DND-41 (cell line): ENCODE measurements at regions not wholly inside any gene's neighbourhood (a gene's known extent, or its start where the extent isn't known, plus 50 kb on each side); places are given as distances from the start of the nearest gene placed in this dataset.

Experiments
- ATAC-seq: fragments of 200-7000 bp; cut with Tn5 transposase; 3 replicates; pipeline ENCODE4 v1.9.1; 2021; ENCODE audit warnings: low read depth; ENCODE audit not compliant: insufficient read depth
- DNase-seq: peaks from one replicate; pipeline ENCODE4 v3.0.0-alpha.2; 2020
- H2AFZ ChIP-seq: 2 replicates; pipeline ENCODE4 v1.6.0; 2012; ENCODE audit warnings: low read depth, low read length
- H3K27ac ChIP-seq: 2 replicates; pipeline ENCODE4 v1.5.1; 2012; ENCODE audit warnings: low read length, inconsistent platforms
- H3K27me3 ChIP-seq: fragments of 200-600 bp; sonication (generic); 2 replicates; pipeline ENCODE4 v1.6.0; 2012; ENCODE audit warnings: low read length, mild to moderate bottlenecking, inconsistent platforms; ENCODE audit not compliant: insufficient read depth, poor library complexity
- H3K36me3 ChIP-seq: 2 replicates; pipeline ENCODE4 v1.5.1; 2012; ENCODE audit warnings: low read length, inconsistent platforms; ENCODE audit not compliant: insufficient read depth
- H3K4me1 ChIP-seq: 2 replicates; pipeline ENCODE4 v1.5.1; 2012; ENCODE audit warnings: mild to moderate bottlenecking, low read length; ENCODE audit not compliant: insufficient read depth
- H3K4me2 ChIP-seq: 2 replicates; pipeline ENCODE4 v1.6.0; 2012; ENCODE audit warnings: mild to moderate bottlenecking, moderate library complexity, low read length, inconsistent platforms; ENCODE audit not compliant: insufficient read depth
- H3K4me3 ChIP-seq, 2 experiments: fragments of 200-600 bp in 1 of 2; shearing (Covaris generic) in 1 of 2; 2 replicates each; pipeline ENCODE4 v1.5.1; 2012 to 2016; ENCODE audit warnings: inconsistent platforms in 2 of 2, low read length in 2 of 2, mild to moderate bottlenecking in 2 of 2, low read depth in 1 of 2, moderate library complexity in 1 of 2
- H3K79me2 ChIP-seq: 2 replicates; pipeline ENCODE4 v1.6.0; 2012; ENCODE audit warnings: low read length, inconsistent platforms; ENCODE audit not compliant: insufficient read depth
- H3K9ac ChIP-seq: 2 replicates; pipeline ENCODE4 v1.6.0; 2012; ENCODE audit warnings: low read depth, mild to moderate bottlenecking, inconsistent platforms, low read length, moderate library complexity
- H3K9me3 ChIP-seq: 2 replicates; pipeline ENCODE4 v1.5.1; 2012; ENCODE audit warnings: low read length, moderate library complexity, mild to moderate bottlenecking, inconsistent platforms; ENCODE audit not compliant: insufficient read depth, severe bottlenecking
- H4K20me1 ChIP-seq: 2 replicates; pipeline ENCODE4 v1.6.0; 2012; ENCODE audit warnings: low read length; ENCODE audit not compliant: insufficient read depth
- CTCF ChIP-seq: IDR thresholded peaks from 2 replicates; pipeline ENCODE4 v1.5.1; 2012; ENCODE audit warnings: borderline replicate concordance, low read length, moderate library complexity, mild to moderate bottlenecking; ENCODE audit not compliant: poor library complexity, severe bottlenecking; ENCODE audit errors: extremely low read depth
- EZH2 ChIP-seq: IDR thresholded peaks from 3 replicates; pipeline ENCODE4 v1.6.1; 2012; ENCODE audit warnings: borderline replicate concordance, low read depth, mild to moderate bottlenecking, moderate library complexity, low read length, inconsistent platforms; ENCODE audit not compliant: severe bottlenecking

- no peak for ATAC-seq
- H3K9me3 ChIP-seq: no peaks in the 10 kb centered on the region
Measured at GRCh38 chr2:35255826-35256225, 1099.8 kb upstream of the CRIM1 start.

GRCh38 chr2:35251156-35251555, 1104.4 kb upstream of the CRIM1 start:
- H3K27me3 ChIP-seq: no peaks in the 10 kb centered on the region
- H3K4me2 ChIP-seq: no peak overlapping the region
- no peak overlapping the region for H3K9ac ChIP-seq
- DNase-seq: no peak
- no peak overlapping the region for H3K4me3 ChIP-seq
- ATAC-seq: no peak
- H3K4me1 ChIP-seq: no peaks in the 10 kb centered on the region
- H2AFZ ChIP-seq: no peak overlapping the region
- H3K36me3 ChIP-seq: no peaks in the 10 kb centered on the region
- no peaks in the 10 kb centered on the region for H3K79me2 ChIP-seq
- TF ChIP-seq EZH2: no peak
- no peak for TF ChIP-seq CTCF
- no peak overlapping the region for H3K27ac ChIP-seq
- no peaks in the 10 kb centered on the region for H4K20me1 ChIP-seq
- no peaks in the 10 kb centered on the region for H3K9me3 ChIP-seq

More at GRCh38 chr2:35255826-35256225, 1099.8 kb upstream of the CRIM1 start:
- DNase-seq: no peak
- TF ChIP-seq CTCF (no peak), EZH2 (no peak)
- Histone ChIP-seq H3K79me2 (no peaks in the 10 kb centered on the region), H3K4me1 (no peaks in the 10 kb centered on the region), H3K9ac (no peak overlapping the region), H3K27ac (no peak overlapping the region), H3K27me3 (no peaks in the 10 kb centered on the region), H4K20me1 (no peaks in the 10 kb centered on the region), H3K36me3 (no peaks in the 10 kb centered on the region), H2AFZ (no peak overlapping the region), H3K4me3 (no peak overlapping the region), H3K4me2 (no peak overlapping the region)

- no peak for TF ChIP-seq CTCF
- TF ChIP-seq EZH2: no peak
- ATAC-seq (no peak), DNase-seq (no peak)
- Histone ChIP-seq H3K27me3 (no peaks in the 10 kb centered on the region), H2AFZ (no peak overlapping the region), H3K27ac (no peak overlapping the region), H3K9me3 (no peaks in the 10 kb centered on the region), H3K4me2 (no peak overlapping the region), H3K4me1 (no peaks in the 10 kb centered on the region), H3K4me3 (no peak overlapping the region), H4K20me1 (no peaks in the 10 kb centered on the region), H3K9ac (no peak overlapping the region), H3K36me3 (no peaks in the 10 kb centered on the region), H3K79me2 (no peaks in the 10 kb centered on the region)
Measured at GRCh38 chr2:35246702-35247101, 1108.9 kb upstream of the CRIM1 start.

GRCh38 chr2:35228584-35228983, 1127.0 kb upstream of the CRIM1 start:
- H3K4me1 ChIP-seq: no peaks in the 10 kb centered on the region
- H3K27me3 ChIP-seq: no peaks in the 10 kb centered on the region
- no peaks in the 10 kb centered on the region for H3K9me3 ChIP-seq
- no peaks in the 10 kb centered on the region for H3K36me3 ChIP-seq
- DNase-seq: no peak
- TF ChIP-seq CTCF (no peak), EZH2 (no peak)
- no peak overlapping the region for H3K27ac ChIP-seq
- ATAC-seq: no peak
- no peaks in the 10 kb centered on the region for H4K20me1 ChIP-seq
- H2AFZ ChIP-seq: no peak overlapping the region
- no peaks in the 10 kb centered on the region for H3K79me2 ChIP-seq
- H3K4me2 ChIP-seq: no peak overlapping the region
- no peak overlapping the region for H3K9ac ChIP-seq
- no peak overlapping the region for H3K4me3 ChIP-seq
